ENCODE measurements at regions not wholly inside any gene's neighbourhood (a gene's known extent, or its start where the extent isn't known, plus 50 kb on each side); places are given as distances from the start of the nearest gene placed in this dataset.
A peak's percentile ranks its signal among the peaks of the same experiment; 100 is the strongest.

DNA sequence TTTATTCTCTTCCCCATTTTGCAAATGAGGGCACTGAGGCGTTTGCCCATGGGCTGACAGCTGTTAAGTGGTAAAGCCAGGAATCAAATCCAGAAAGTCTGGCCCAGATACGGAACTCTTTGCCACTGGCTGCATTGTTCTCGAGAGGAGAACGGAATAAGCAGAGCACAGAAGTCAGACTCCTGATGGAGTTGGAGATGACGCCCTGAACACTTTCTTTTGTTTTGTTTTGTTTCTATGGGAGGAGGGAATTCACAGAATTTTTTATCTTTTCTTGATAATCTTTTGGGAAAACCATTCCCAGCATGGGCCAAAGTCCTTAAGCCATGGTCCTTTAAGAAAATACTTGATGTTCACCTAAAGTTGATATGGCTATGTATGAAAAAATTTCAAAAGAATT is 322.2 kb downstream of the RDH14 start:
- DNase-seq (ENCODE audit: extremely low read depth in 1 of 11, low read depth in 9 of 11, low spot score in 4 of 11), result no peak

DNA sequence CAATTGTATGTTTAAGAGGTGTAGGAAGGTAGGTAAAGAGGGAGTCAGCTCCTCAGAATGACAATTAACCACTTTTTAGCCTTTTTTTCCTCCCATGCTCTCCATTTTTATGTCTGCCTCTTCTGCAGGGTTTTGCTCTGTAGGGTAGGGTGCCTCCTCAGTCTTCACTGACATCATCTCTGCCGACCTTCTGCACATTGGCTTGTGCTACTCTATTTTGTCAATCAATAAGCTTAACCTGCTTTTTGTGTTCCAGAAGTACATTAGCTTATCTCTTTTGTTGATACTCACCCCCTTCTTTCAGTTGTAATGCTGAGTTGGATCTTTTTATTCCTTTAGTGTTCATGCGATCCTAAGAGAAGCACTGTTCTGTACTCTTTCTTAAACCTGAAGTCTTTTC is 323.2 kb downstream of the RDH14 start:
- DNase-seq (ENCODE audit: extremely low read depth in 1 of 11, low read depth in 9 of 11, low spot score in 4 of 11), result no peak

DNA sequence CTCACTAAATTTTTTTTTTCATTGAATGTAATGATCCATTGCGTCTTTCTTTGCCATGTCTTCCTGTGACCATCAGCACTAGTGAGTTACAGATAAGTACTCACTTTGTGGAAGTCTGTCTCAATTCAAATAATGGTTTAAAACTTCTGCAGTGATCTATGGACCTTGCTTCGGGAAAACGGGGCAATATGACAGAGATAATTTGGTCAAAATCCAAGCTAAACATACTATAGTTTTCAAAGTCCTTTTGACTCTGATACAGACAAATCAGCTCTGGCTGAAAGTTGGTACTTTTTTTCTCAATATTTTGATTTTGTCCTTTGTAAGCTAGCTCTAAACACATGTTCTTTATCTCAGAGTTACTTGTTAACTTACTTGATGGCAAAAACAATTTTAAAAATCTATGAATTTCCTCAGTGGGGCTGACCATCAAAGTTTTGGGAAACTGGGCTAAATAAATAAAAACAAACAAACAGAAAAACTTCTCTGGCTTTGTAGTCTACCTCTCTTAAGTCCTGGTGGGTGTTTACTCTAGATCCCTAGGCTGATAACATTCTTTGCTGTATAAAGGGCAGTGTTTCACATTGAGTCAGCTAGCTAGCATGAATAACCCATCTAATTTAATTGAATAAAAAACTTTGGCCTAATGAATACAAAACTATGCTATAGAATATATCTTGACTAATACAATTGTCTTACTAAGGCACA is 327.6 kb downstream of the RDH14 start:
- no peak for DNase-seq (ENCODE audit: extremely low read depth in 1 of 11, low read depth in 9 of 11, low spot score in 4 of 11)

DNA sequence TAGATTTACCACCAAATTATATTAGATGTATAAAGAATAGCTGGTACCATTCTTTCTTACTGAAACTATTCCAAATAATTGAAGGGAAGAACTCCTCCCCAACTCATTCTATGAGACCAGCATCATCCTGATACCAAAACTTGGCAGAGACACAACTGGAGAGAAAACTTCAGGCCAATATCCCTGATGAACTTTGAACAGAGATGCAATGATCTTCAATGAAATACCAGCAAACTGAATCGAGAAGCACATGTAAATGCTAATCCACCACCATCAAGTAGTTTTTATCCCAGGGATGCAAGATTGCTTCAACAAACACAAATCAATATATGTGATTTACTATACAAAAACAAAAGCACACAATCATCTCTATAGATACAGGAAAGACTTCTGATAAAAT is 329.8 kb downstream of the RDH14 start:
- DNase-seq (ENCODE audit: extremely low read depth in 1 of 11, low read depth in 9 of 11, low spot score in 4 of 11), result no peak

DNA sequence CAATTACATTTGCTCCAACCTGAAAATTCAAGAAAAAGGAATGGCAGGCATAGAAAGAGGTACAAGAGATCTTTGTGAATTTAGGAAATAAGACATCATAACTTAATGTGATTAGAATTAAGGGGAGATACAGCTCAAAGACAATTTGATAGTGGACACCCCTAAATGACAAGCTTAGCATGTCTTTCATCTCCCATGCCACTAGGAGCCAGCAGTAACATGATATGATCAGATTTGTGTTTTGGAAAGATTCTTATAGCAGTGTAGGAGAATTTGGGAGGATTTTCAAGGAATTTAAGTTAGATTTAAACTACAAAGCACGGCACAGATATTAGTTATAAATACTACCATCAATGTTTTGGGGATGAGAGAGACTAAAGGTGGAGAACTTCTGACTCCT is 340.8 kb downstream of the RDH14 start:
- no peak for DNase-seq (ENCODE audit: extremely low read depth in 1 of 11, low read depth in 9 of 11, low spot score in 4 of 11)

DNA sequence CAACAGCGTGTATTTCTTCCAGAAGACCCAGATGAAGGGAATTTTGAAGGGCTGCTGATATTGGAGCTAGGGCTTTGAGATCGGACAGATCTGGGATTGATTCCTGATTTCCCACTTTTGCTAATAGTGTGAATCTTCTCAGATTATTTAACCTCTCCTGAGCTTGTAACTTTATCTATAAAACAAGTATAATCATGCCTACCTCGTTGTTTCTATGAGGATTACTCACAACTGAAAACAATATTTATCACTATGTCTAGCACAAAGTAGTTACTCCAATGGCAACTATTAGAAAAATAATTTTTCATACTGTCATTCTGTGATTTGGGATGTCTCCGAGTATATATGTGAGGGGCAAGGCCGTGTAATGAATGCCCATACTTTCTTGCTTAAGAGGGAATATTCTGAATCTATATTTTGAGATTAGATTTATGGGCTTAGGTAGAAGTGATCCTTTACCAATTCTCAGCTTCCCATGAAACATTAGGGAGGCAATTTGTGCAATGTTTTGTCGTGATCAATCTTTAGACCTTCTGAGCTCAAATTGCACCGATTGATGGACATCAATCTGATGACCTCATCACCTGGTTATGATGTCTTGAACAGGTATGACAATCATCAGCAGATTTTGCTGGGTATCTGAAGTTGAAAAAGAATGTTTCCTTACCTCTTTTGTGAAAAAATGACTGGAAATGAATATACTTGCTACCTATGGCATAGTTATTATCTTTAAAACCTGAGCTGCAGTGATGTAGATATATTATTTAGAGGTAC is 339.9 kb downstream of the KCNS3 start:
- no peak for DNase-seq (ENCODE audit: extremely low read depth in 1 of 11, low read depth in 9 of 11, low spot score in 4 of 11)

DNA sequence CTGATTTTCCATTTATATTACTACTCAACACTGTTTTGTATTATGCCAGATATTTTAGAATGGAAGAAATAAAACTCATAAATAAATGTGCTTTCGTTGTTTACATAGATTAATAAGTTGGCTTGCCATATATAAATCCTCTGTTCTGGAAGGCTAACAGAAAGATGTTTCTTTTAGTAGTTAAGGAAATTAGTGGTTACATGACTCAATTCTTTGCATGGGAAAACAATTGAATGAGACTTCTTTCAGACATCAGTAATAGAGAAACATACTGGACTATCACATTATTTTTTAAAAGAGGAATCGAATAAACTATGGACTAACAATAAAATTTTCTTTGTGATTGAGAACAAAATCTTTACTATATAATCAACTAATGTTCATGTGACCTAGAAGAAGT is 336.5 kb downstream of the KCNS3 start:
- no peak for DNase-seq (ENCODE audit: extremely low read depth in 1 of 11, low read depth in 9 of 11, low spot score in 4 of 11)

DNA sequence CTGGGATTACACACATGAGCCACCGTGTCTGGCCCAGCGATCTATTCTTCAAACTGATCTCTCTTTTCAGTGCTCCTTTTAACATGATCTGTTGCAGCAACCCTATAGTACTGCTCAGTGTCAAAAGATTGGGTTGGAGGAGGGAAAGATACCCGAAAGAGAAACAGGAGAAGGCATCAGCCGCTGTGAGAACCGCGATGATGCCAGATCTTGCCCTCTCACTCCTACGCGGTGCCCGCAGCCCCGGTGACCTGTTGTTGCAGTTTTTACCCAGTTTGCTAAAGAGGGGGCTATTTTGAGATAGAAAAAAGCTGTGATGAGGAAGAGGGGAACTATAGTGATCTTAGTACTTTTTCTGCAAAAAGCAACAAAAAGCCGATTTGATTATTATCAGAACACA is 335.5 kb downstream of the KCNS3 start:
- DNase-seq (ENCODE audit: extremely low read depth in 1 of 11, low read depth in 9 of 11, low spot score in 4 of 11), result no peak

DNA sequence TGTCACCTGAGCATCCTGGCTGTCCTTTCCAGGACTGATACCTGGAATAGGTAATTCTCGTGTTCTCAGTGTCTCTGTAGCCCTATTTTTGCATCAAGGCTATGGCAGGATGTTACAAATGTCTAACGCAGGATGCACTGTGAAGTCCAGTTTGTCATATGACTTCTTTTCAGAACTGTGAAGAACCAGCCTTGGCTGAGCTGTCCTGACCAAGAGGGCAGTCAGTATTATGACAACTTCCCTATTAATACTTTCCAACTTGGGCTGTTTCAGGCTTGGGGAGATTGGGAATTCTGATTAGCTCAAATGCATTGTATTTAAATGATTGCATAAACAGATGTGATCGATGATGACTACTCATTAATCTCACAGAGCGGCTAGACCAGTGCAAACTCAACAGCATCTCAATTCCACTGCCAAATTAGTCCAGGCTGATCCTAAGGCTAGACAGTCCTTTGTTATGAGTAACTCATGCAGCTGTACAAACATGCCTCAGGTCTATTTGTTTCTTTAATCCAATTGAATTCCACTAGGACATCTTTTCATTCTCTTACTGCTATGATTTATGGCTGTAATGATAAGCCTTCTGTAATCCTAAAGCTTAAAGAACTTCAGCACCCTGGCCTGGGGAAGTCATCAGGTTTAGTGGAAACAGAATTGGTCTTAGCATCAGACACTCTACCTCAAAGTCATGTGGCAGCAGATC is 331.6 kb downstream of the KCNS3 start:
- no peak for DNase-seq (ENCODE audit: extremely low read depth in 1 of 11, low read depth in 9 of 11, low spot score in 4 of 11)

DNA sequence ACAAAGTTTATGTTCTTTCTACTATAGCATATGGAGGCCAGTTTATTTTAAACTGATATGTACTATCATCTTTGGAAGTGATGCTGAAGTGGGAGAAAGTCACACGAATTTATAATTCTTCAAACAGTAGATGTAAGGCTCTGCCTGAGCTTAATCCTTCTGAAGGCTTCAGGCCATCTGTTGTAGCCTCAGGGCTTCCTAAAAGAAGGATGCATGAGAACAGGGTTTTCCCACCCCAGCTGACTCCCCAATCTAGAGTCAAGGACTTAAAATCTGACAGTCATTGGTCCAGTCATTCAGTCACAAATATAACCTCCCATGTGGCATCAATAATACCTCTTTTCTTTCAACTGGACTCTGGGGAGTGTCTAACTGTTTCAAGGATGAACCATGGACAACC is 330.5 kb downstream of the KCNS3 start:
- no peak for DNase-seq (ENCODE audit: extremely low read depth in 1 of 11, low read depth in 9 of 11, low spot score in 4 of 11)

DNA sequence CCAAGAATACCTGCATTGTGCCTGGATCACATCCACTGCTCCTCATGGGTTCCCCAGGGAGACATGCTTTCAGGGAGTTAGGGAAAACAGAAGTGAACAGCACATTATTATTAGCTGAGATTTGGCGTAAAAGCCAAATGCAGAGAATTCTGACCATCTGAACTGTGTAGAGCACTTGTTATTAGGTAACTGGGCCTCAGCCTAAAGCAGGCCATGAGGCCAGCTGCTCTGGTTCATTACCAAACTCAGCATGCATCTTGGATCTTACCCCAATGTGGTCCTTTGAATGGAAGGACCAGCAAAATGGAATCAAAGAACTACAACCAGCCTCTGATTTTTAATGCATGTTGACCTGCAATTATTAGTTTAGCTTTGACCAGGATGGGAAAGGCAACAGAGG is 322.3 kb downstream of the KCNS3 start:
- no peak for DNase-seq (ENCODE audit: extremely low read depth in 1 of 11, low read depth in 9 of 11, low spot score in 4 of 11)

DNA sequence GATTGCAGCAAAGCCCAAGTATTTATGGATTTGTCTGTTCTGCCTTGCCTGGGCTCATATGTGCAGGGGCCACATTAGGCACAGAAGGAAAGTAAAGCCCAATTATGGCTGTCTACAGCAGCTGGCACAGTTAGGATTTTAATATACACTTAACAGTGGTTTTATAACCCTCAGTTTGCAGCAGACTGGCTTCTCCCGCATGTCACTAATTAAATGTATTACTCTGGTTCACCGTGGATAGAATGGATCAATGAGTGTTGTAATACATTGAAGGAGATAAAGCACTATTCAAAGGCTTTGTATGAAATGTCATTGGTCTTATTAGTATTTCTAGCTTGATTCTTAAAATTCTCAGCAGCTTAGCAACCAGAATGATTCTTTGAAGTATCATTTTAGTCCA is 320.2 kb downstream of the KCNS3 start:
- DNase-seq (ENCODE audit: extremely low read depth in 1 of 11, low read depth in 9 of 11, low spot score in 4 of 11), result no peak

DNA sequence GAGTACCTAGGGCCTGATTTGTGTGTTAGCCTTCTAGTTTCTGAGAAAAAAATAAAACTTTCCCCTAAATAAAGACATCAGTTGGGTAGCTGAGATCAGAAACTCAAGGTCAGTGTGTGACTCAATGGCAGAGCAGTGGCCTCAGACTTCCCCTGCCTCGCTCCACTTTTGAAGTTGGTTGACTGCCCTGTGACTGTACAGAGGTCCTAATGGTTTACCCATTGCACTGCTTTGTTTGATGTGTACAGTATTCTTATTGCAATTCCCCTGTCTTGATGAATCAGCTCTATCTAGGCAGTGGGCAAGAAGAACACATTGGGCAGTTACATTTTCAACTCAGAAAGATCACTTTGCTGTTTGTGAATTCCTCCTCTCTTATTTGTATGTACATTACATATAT is 315.7 kb downstream of the KCNS3 start:
- no peak for DNase-seq (ENCODE audit: extremely low read depth in 1 of 11, low read depth in 9 of 11, low spot score in 4 of 11)

DNA sequence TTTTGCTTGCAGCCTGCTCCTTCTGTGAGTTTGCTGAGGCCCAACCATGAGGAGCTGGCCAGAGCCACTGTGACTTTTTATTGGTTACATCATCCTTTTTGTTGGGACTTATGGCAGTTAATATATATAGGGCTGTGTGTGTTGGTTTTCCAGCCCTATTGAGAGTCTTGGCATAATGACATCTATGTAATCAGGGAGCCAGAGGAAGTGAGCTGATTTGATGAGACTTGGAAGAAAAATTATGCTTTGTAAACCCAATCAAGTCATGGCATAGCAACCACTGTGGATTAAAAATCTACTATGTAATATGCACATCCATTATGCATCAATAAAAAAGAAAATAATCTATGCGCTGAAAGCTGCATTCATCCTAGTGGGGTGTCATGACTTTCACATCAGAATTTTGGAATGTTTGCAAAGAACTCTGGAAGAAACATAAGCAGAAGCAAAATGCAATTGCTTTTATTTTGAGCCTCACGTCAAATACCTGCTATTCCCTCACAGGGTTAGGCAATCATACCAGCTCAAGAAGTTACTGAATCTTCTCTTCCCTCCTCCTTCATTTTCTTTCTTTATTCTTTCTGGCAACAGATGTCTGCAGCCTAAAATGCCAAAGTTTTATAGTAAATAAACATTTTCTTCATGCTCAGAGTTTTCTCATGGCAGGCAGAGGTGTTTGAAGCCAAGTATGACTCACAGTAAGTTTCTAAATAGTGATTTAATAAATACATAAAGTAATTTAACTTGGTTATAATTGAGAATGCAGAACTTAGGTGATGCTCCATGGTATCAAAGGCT is 308.5 kb downstream of the KCNS3 start:
- DNase-seq (ENCODE audit: extremely low read depth in 1 of 11, low read depth in 9 of 11, low spot score in 4 of 11), result no peak

DNA sequence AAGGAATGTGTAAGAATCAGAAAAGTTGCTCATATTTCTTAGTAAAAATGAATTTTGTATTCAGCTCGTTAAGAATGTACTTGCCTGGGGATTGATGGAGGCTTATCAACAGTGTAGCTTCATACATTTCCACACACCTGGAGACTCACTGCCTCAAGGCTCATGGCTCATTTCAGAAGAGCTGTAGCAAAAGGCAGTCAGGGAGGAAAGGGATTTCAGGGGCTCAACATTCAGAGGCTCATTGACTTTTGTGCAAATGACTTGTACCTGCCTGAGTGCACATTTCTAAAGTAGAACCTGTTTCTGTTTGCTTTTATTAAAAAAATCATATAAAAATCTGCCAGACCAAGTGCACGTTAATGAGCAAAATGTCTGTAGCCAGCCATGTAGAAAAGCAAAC is 304.4 kb downstream of the KCNS3 start:
- peak in 5 of 11 donors; percentile 3 to 25 (median 22) for DNase-seq (ENCODE audit: extremely low read depth in 1 of 11, low read depth in 9 of 11, low spot score in 4 of 11)

DNA sequence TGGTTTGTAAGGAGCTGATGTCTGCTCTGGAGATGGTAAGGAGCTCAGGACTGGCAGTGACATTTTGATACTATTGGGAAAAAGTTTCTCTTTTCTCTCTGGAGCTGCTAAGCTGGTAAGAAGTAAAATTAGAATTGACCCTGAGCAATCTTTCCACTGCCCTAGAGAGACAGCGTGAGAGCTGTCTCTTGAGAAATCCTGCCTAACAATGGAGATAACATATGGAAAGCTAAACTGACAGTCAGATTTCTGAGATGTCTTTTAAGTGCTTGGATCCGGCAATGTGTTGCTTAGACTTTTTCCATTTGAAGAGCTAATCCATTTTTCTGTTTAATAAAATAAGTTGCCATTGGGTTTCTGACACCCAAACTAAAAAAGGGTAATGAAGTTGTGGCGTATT is 302.4 kb downstream of the KCNS3 start:
- no peak for DNase-seq (ENCODE audit: extremely low read depth in 1 of 11, low read depth in 9 of 11, low spot score in 4 of 11)

DNA sequence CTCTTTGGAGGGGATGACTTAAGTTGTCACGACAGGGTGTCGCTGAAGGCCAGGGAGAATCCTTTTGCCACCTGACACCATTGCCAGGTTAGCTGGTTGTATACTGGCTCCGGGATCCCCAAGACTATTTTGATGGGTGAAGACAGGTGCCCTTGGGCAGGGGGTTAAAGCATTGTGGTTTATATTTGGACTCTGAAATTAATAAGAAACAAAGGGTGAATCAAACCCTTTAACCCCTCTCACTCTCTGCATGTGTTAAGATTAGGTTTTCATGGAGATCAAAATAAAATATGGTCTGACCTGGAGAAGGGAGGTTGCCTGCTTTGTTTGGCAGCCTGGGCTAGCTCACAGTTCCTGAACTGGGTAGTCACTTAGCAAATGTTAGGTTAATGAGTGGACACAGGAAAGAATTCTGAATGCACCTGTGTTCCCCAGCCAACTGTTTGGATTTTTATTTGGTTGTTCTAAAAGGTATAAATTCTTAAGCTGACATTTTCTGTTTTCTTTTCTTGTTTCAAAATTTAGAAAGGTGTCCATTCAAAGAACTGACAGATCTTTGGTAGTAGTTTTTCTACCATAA is 301.7 kb downstream of the KCNS3 start:
- DNase-seq (ENCODE audit: extremely low read depth in 1 of 11, low read depth in 9 of 11, low spot score in 4 of 11), result no peak

DNA sequence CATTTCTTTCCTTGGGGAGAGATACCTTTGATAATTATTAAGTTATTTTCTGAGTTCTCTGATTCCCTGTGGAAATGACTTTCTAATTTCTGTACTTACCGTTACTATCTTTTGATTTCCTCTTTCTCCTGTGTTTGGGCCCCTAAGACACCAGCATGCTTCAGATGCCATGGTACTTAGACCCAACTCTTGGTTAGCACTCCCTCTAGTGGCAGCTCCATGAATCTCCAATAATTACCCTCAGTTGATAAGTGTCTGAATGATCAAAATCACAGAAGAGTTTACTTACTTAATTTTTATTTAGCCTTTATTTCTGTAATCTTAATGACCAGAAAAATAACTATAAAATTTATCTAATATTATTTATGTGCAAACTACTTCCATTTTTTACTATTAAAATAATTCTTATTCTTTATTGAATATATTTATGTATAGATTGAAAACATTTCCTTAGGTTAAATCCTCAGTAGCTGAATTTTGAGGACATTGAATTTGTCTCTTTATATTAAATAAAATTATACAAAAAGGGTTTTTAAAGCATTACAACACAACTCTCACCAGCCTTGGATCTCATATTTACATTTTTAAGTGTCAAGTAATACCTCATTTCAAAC is 300.4 kb downstream of the KCNS3 start:
- peak in 2 of 11 donors; percentile 5 to 20 for DNase-seq (ENCODE audit: extremely low read depth in 1 of 11, low read depth in 9 of 11, low spot score in 4 of 11)

Measured in renal cortex interstitium (tissue), 11 donors.